SHP77 treated with DMSO at 0.1 percent for 48 hours (cell line): ENCODE measurements at regions not wholly inside any gene's neighbourhood (a gene's known extent, or its start where the extent isn't known, plus 50 kb on each side); places are given as distances from the start of the nearest gene placed in this dataset.

ENCODE experiments used
- DNase-seq: peaks from one replicate; lab custom pipeline; 2025; lab: John Stamatoyannopoulos, UW

DNA sequence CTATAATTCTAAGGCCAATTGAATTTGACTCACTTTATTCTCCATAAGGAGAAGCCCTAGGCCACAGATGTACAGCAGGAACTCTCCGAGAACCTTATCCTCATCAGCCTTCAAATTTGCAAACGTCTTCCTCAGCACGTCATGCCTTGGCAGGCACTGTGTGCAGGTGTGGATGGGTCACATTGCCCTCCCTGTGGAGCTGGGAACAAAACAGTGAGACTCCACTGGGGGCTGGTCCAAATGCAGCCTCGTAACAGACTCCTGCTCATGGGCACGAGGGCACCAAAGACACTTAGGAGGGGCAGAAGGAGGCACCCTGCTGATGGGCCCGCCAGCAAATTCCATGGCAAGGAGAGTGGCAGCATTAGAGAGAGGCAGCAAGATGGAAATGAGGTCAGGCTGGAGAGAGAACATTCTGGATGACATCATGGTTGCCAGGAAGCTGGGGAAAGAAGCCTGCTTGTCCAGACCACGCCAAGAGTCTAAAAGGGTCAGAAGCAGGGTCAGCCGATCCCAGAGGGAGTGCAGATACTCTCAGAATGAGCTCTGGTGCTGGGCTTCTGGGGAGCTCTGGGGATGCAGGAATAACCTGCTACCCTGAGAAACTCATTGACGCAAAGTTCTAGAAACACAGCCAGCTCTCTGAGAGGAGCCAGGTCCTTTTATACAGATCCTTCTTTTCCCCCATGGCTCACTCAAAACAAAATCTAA is 242.2 kb downstream of the B3GLCT start:
- no peak for DNase-seq

DNA sequence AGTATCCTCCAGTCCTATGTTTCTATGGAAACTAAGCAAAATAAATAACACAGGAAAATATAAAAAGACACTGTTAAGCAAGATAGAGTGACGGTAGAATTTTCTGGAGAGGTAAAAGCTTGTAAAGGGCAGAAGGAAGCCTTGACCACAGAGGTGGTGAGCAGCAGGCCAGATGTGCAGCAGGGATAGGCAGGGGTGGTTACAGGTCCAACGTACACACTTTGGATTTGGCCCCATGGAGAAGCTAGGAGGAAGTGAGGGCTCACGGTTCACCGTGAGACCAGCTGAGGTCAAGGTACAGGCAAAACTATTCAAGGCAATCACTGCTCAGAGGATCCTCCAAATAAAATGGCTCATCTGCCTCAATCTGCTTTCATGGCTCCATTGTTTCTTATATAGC is 242.8 kb downstream of the B3GLCT start:
- DNase-seq, result no peak

DNA sequence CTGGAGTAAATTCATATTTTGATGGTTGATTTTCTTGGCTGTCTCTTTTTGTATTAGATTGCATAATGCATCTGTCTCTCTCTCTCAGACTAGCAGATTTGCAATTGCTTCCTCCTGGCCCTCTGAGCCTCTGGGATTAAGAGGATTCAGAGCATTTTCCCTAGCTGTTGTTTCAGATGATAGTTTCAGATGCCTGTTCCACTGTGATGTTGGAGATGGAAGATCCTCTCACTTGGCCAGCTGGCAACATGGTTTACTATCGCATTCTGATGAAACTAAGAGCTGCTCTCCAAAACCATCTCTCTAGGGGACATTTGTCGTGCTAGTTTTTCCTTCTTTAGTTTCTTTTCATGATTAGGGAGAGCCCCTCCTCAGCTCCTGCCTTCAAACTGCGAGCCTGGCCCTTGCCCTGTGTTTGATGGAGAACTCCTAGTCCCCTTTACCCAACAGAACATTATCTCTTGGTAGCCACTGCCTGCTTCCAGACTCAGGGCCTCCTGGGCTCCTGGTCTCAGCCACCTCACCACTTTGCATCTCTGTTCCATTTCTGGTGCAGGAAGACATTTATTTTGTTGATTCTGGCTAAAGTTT is 244.6 kb downstream of the B3GLCT start:
- DNase-seq, result no peak

DNA sequence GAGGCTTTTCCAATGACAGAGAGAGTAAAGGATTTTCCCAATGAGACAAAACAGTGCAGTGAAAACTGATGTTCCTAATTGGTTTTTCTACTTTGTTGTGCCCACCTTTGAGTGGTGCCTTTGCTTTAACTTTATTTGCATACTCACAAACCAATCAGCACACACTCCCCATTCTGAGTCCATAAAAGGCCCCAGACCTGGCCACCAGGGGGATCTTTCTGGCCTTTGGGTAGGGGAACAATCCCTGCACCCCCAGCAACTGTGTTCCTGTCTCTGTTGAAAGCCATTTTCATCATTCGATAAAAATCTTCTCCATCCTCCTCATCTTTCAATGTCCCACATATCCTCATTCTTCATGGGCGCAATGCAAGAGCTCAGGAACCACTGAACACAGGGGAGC is 252.8 kb downstream of the B3GLCT start:
- DNase-seq, result no peak

DNA sequence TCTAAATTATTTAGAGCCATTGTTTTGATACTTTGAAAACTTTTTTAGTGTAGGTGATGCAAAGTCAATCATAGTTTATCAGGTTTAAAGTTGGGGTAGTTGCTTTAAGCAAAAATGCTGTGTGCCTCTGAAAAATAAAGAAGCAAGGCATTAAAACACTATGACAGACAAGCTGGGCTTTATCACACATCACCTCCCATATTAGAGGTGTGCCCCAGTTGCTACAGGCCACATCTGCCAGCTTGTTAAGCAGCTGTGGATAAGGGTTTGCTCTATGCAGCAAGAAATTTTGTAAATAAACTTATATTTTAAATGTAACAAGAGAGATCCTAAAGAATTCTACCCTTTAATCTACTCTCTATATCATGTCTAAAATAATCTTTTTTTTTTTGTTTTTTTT is 255.8 kb downstream of the B3GLCT start:
- DNase-seq, result no peak

DNA sequence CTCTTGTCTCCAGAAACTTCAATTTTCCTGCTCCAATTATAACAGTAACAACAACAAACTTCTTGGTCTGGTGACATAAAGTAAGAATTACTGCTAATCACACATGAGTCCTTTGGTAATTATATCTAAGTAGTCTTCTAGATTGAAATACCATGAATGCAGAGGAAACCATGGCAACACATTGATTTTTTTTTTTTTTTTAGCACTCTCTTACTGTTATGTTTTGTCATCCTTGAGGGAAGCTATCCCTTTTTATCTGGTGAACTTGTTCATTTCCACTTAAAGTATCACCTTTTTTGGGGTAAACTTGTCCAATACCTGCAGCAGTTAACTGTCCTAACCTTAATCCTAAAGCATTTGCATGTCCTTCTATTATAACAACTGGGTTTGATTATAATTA is 256.3 kb downstream of the B3GLCT start:
- DNase-seq, result no peak

DNA sequence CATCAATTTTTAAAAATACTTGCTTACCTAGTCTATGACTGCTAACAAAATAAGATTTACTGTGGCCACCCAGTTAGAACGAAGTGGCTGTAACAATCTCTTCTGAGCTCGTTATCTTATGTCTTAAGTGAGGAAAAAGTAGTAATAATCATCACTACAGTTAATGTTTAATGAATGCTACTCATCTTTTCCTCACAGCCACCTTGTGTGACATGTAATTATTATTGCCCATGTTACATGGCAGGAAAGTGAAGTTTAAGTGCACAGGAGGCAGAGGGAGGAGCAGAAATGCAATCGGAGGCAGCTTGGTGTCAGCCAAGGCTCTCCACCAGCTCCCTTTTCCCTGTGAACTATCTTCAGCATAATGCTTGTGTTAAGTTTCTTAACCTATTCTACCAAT is 260.3 kb downstream of the B3GLCT start:
- no peak for DNase-seq

DNA sequence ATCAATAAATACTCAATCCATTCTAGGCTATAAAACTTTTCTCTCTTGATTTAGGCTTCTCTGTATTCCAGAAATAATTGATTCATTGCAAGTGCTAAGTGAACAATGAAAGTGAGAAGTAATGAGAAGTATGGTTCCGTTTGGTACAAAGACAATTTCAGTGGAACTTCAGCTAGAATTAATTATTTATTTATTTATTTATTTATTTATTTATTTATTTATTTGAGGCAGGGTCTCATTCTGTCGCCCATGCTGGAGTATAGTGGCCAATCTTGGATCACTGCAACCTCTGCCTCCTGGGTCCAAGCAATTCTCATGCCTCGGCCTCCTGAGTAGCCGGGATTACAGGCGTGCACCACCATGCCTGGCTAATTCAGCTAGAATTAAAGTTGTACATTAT is 262.1 kb downstream of the B3GLCT start:
- no peak for DNase-seq

DNA sequence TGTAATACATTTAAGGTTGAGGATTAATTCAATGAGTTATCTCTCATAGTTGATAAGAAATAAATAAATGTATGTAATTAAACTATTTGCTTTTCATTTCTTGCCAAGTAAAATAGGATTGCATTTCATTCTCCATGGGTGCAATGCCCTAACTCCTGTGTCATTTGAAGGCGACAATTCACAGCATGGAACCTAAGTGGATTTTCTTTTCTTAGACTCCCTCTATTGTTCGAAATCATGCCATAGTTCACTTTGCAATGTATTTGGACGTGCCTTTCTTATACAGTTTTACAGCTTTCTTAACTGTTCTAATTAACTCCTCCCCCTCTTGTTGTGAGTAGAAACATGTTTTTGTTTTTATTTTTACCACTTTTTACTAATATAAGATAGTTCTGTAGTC is 263.0 kb downstream of the B3GLCT start:
- DNase-seq, result no peak

DNA sequence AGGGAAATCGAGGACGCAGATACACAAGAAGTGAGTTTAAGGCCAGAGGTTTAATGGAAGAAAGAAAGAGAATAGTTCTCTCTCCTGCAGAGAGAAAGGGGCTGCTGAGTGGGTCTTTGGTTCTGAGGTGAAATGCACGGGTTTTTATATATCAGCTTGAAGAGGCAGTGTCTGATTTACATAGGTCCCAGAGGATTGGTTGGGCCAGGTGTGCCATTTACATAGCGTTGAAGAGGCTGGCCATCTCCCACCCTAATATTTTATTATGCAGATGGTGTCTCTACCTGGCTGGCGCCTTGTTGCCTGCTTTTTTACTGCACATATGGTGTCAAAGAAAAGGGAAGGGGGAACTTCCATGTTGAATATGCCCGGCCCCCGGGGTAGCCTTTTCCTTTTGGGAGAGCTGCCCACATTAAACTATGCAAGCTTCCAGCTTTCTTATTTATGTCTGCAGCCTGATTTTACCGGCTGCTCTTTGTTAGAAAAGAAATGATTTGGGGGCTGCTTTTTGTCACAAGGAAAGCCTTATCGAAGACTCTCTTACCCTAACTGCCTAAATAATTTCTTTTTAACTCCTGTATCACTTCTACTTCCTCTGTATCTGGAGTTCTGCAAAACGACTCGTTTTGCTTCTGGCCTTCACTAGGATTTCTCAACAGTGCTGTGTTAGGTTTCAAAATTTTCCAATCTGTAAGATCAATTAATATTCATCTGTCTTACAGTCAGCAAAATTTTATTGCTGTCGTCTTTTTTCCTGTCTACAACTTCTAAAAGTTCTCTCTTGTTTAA is 268.5 kb downstream of the B3GLCT start:
- no peak for DNase-seq

DNA sequence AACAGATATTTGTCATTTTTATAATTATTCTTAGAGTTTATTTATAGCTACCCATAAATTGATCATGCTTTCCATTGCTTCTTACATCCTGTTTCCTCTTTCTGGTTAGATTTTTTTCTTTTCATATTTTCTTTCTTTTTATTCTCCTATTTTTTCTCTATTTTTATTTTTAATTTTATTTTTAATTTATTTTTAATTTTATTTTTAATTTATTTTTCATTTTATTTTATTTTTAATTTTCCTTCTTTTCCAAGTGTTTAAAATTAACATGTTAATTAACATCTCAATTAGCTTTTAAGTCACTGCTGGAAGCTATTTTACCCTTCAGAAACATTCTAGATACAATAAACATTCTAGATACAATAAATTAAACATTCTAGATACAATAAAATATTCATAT is 269.6 kb downstream of the B3GLCT start:
- DNase-seq, result no peak

DNA sequence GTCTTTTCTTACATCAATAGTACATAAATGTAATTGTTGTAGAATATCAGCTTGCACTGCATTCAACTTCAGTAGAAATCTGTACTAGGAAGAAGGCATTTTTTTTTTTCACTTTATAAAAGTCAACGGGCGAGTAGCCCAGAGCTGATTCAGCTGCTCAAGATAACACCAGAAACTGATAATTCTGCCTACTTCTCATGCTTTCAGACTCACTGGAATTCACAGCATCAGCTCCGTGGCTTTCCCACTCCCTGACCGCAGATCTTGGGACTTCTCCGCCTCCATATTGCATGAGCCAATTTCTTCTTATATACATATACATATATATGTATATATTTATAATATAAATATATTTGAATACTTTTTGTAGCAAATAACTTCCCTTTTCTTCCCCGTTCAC is 263.1 kb upstream of the RXFP2 start:
- DNase-seq, result no peak

DNA sequence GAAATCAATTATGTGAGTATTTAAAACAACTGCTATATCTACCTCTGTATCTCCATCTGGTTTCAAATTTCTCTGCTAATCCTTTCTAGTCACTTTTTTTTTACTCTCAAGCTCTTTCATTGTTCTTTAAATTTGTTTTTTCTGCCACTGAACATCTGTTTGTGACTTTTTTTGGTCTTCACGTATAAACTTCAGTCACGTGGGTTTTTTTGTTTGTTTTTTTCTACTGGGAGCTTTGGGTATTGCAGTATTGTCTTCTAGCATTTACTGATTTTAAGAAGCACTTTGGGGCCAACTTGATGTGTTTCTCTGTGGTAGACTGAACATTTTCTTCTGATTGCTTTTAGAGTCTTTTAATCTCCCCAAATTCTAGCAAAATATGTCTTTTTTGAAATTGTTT is 262.6 kb upstream of the RXFP2 start:
- no peak for DNase-seq

DNA sequence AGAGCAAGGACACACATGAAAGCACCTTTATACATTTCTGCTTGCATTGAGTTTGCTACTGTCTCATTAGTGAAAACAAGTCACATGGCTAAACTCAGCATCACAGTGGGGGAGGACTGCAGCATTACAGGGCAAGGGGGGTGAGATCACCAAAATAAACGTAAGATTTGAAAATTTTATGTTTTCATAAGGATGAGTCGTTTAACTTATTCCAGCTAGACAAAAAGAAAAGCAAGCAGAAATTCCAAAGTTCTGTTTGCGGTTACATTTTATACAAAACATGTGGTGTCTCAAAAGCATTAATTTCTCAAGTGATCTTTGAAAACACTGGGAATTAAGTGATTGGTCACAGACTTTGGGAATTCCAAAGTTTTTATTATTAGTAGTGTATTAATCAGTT is 261.4 kb upstream of the RXFP2 start:
- no peak for DNase-seq

DNA sequence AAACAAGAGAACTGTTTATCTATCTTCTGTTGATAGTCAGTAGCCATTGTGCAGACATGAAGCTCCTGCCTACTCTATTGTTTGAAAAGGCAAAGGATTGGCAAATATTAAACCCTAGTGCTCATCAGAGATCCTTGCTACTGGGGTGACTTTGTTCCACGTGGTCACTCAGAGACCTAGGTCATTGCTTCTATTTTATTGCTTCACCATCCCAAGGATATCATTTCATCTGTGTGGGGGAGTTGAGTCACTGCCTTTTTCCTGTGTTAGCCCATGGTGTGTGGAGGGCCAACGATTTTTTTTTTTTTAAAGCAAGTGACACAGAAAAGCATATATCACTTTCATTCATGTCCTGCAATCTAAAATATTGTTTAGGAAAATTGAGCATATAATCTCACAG is 254.1 kb upstream of the RXFP2 start:
- DNase-seq, result no peak

DNA sequence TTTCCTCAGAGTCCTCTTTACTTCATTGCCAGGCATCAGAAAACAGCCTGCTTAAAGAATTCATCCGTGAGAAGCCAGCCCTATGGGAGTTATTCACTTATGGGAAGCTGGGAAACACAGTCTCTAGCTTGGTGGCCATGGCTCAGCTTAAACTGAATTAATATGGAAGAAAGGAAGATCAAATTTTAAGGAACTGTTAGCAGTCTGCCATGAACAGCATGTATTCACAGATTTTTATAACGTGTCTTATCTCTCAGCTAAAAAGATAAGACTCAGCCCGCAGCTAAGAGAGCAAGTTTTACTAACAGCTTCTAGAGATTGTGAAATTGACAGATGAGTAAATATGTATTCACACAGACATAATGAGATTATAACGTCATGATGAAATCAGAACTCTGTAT is 253.7 kb upstream of the RXFP2 start:
- no peak for DNase-seq

DNA sequence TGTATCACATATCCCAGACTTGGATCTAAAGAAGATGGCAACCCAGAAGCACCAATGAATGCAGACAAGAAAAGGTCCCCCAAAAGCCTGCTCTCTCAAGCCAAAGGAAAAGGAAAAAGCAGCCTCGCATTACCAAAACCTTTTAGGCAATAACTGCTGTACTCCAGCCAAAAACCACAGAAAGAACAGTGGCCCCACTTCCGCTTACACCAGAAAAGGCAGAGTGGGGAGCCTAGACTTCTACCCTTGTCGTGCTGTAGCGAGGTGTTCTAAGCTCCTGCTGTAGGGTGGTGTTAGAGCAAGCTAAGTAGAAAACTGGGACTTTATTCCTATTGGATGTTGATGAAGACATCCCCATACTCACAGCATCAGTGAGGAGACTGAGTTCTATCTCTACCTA is 244.0 kb upstream of the RXFP2 start:
- no peak for DNase-seq

DNA sequence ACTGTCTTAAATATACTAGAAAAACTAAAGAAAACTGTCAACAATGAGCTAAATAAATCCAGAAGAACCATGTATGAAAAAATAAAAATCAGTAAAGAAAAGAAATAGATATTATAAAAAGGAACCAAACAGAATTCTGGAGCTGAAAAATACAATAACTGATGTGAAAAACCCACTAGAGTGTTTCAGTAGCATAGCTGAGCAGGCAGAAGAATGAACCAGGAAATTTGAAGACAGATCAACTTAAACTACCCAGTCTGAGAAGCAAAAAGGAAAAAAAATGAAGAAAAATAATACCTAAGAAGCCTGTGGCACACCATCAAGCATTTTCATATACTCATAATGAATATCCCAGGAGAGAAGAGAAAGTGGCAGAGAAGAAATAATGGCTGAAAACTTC is 240.1 kb upstream of the RXFP2 start:
- no peak for DNase-seq

DNA sequence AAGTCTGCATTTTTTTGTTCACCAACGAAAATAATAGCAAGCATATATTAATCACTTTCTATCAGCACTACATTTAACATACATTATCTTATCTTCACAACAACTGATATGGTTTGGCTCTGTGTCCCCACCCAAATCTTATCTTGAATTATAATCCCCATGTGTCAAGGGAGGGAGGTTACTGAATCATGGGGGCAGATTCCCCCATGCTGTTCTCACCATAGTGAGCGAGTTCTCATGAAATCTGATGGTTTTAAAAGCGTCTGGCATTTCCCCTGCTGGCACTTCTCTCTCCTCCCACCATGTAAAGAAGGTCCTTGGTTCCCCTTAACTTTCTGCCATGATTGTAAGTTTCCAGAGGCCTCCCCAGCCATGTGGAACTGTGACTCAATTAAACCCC is 235.7 kb upstream of the RXFP2 start:
- DNase-seq, result no peak

DNA sequence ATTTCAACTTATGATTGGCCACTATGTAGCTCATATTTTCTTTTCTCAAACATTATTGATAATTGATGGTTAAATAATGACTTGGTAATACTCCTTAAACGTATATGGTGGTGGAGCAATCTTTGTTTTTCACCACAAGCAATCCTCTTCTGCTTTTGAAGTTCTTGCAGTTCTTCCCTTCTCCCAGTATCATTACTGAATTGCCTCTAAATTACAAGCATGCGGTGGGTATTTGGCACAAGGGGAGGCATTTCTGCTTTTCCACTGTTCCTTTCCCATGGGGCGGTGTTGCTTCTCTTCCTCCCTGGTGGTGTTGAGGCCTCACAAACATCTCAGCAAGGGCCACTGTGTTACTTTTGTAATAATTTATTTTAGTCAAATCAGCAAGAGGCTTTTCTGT is 234.4 kb upstream of the RXFP2 start:
- DNase-seq, result no peak

DNA sequence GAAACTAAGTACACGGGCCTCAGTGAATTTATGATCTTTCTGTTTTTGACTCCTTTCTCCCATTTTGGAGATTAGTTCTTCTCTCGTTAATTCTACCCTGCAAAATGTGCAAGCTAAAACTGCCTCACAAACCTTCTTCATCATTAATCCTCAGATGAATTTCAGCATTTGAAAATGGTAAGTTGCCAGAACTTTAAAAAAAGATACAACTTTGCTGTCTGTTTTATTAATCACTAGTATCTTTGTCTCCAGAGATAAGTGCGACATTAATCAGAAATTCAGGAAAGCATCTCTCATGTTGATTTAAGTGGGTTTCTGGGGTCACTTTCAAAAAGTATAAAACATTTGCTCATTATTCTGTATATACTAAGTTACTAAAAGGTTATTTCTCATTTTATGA is 227.0 kb upstream of the RXFP2 start:
- DNase-seq, result no peak

DNA sequence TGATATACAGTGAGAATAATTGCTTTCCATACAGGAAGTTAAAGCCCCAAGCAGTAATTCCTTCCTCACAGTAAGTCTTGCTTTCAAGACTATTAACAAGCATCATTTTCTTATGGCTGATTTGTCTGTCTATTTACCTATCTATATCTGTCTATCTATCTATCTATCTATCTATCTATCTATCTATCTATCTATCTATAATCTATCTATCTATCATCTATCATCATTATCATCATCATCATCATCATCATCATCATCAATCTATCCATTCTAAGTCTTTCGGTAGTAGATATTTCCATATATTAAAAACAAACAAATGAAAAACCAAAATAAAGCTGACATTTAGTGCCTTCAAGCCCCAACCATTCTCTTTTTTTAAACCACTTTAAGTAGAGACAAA is 224.4 kb upstream of the RXFP2 start:
- no peak for DNase-seq

DNA sequence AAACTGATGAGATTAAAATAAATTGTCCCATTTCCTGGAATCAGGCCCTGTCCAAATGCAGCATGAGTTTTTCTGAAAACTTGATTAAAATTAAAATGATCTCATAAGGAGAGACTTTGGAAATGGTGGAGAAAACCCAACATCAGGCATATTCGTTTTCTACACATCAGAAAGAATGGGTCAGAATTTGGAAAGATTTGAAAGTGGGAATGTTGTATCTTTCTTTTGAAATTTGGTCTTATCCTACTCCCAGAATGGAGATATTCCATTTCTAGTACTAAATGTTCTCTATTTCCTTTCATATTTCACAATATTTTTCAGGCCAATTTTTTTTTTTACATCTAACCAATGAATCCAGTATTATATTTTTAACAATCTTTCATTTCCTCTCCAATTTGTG is 223.9 kb upstream of the RXFP2 start:
- no peak for DNase-seq

DNA sequence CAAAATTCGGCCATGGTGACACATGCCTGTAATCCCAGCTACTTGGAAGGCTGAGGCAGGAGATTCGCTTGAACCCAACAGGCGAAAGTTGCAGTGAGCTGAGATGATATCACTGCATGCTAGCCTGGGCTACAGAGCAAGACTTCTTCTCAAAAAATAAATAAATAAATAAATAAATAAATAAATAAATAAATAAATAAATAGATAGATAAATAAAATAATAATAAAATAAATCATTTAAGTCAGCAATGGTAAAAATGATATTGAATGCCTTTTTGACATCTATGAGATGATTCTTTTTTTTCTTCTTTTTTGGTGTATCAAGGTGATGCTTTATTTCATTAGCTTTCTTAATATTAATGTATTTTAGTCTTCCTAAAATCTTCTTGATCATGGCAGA is 221.7 kb upstream of the RXFP2 start:
- DNase-seq, result no peak
